ENCODE measurements at regions not wholly inside any gene's neighbourhood (a gene's known extent, or its start where the extent isn't known, plus 50 kb on each side); places are given as distances from the start of the nearest gene placed in this dataset.

GRCh38 chr2:123209202-123209601 is 815.9 kb upstream of the CNTNAP5 start:
- no peak for DNase-seq

- no peak for DNase-seq
These were observed 813.9 kb upstream of the CNTNAP5 start for GRCh38 chr2:123211181-123211580.

DNA sequence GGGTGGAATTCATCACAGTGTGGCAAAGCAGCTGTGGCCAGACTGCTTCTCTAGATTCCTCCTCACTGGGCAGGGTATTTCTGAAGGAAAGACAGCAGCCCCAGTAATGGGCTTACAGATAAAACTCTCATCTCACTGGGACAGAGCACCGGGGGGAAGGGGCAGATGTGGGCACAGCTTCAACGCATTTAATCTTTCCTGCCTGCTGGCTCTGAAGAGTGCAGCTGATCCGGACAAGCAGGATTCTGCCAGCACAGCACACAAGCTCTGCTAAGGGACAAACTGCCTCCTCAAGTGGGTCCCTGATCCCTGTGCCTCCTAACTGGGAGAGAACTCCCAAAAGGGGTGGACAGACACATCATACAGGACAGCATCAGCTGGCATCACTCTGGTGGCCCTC is 779.9 kb upstream of the CNTNAP5 start:
- DNase-seq, result no peak

DNA sequence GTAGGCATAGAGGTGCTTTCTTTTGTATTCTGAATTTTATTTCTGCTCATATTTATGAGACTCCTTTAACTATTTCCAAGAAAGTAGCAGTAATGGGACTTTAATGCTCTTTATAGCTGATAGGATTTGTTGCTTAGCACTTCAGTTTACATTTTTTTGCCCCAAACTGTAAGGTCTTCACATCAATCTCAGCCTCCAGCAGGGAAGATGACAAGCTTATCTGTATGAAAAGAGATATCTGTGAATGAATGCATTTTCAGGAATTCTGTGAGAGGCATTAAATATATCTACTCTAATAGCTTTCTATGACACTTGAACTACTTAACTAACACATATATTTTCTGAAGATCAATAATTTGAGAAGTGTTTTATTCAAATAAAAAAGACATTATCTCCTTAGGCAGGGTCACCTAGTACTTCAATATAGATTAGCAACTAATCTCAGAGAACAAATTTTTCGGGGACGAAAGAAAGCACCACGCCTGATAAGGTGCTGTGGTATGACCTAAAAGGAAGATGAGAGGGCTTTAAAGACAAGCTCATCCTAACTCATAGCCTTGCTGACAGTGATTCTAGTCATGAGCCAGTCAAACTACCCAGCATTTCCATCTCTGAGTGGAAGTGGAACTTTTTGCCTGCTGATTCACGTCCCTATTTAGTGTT is 766.1 kb upstream of the CNTNAP5 start:
- no peak for DNase-seq

DNA sequence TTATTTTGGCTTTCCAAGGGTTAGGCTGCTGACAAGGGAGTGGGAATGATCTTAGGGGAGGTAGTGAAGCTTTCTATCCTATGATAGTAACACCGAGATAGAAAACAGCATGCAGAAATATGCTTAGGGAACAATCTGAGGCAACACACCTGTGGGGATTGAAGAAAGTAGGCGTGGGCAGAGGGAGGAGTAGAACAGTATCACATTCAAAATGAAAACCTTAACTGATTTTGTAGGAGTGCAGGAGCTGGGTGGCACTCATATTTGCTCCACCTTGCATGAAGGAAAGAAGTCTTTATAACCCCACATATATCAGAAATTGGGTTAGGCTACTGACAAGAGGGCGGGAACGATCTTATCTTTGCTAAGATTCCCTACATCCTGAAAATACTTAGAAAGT is 762.2 kb upstream of the CNTNAP5 start:
- DNase-seq, result no peak

- DNase-seq, result no peak
These were observed 741.7 kb upstream of the CNTNAP5 start for GRCh38 chr2:123283431-123283830.

DNA sequence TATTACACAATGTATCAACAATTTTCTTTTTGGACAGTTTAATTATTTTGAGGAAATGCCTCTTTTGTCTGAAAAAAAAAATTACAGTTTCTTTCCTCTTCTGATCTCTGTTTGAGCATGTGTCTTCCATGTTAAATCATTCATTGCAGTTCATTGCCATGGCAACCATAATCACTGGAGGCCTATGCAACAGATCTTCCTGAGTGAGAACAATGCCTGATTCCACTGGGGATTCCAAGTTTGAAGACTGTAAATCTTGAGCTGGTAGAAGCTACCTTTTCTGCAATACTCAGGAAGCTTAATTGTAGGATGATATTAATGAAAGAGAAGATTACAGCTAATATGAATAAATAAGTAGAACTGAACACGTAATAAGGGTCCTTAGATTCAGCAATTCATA is 721.4 kb upstream of the CNTNAP5 start:
- DNase-seq, result no peak

Measured in stimulated activated CD4-positive, alpha-beta T cell treated with anti-CD3 and anti-CD28 coated beads, Interleukin-4, amount 100 ng/mL, for 4 hours (primary cell).